Stimulated activated CD4-positive, alpha-beta T cell treated with anti-CD3 and anti-CD28 coated beads, Interleukin-1b, Interleukin-23, amount 100 ng/mL, for 24 hours (primary cell): ENCODE measurements at regions not wholly inside any gene's neighbourhood (a gene's known extent, or its start where the extent isn't known, plus 50 kb on each side); places are given as distances from the start of the nearest gene placed in this dataset.

Experiments used
- DNase-seq, 4 experiments: peaks; one replicate each; pipeline ENCODE4 v3.0.0-alpha.2; 2020; ENCODE audit warnings: low read depth in 4 of 4, low spot score in 1 of 4

- no peak for DNase-seq
These were observed 76.5 kb upstream of the ADGRF1 start for GRCh38 chr6:47118611-47119010.

DNA sequence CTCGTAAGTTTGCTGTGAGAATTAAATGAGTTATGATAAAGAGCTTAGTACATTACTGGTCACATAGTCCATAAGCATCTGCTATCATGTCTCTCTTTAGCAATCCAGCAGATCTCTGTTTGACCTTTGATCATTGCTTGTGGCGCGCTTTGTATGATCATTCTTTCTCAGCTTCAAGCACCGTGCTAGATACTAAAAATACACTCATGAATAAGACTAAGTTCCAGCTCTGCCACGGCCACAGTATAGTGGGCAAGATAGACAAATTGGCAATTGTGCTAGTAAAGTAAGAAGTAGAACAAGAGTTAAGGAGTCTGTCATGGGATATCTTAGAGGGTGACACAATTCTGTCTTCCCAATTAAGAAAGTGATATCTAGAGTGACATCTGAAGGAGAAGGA lies 75.2 kb upstream of the ADGRF1 start:
- DNase-seq: no peak

DNA sequence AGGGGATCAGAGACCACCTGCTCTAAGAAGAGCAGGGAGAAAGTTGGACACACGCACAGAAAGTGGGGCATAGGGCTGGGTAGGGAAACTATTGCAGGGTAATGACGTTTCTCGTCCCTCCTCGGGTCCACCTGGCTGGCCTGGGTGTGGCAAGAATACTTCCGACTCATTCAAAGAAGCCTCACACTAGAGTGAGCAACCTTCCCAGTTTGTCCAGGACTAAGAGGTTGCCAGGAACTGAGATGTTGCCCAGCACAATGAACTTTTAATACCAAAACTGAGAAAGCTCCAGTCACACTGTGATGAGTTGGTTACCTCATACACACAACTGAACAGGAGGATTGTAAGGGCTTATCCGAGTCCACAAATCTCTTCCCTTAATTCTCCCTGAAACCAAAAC lies 74.5 kb upstream of the ADGRF1 start:
- no peak for DNase-seq

GRCh38 chr6:47116086-47116485 lies 74.0 kb upstream of the ADGRF1 start:
- no peak for DNase-seq

DNA sequence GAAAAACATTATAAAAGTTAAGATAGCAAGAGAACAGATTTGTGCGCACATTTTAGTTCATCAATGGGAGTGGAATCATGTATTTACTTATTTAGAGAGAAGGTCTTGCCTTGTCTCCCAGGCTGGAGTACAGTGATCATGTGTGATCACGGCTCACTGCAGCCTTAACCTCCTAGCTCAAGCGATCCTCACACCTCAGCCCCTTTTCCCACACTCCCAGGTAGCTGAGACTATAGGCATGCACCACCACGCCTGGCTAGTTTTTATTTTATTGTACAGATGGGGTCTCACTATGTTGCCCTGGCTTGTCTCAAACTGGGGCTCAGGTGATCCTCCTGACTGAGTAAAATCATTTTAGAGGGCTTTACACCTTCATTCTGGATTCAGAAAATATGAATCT lies 72.3 kb upstream of the ADGRF1 start:
- DNase-seq: no peak

DNA sequence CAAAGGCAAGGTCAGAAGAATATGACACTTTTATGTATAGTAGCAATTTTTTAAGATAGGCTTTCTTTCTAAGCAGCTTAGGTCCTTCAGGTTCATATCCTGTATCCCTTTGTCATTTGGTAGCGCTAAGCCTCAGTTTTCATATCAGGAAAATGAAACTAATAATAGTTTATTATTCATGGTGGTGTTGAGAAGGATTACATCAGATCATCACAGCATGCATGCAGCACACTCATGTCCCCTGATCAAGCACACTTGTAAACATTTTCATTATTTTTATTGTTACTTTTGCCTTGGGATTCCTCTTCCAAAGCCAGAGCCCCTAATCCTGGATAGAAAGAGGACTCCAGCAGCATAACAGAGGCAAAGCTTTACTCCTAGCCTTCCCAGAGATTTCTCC lies 70.2 kb upstream of the ADGRF1 start:
- no peak for DNase-seq

GRCh38 chr6:47111685-47112084 lies 69.6 kb upstream of the ADGRF1 start:
- no peak for DNase-seq

DNA sequence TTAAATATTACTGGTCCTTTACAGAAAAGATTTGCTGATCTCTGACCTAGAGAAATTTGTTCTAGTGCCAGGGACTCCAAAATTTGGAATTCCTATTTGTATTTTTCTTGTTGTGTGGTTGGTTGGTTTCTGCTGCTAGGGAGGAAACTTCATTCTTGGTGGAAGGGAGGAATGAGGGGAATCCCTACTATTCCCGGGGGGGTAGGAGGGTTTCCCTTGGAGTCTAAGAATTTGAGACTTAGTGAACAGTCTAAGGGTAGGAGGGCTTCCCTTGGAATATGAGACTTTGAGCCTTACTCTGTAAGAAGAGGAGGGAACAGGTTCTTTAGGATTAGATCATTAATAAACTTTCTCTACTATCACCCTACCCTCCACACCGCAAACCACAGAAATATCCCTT lies 67.1 kb upstream of the ADGRF1 start:
- DNase-seq: no peak

GRCh38 chr6:47106721-47107197 lies 64.6 kb upstream of the ADGRF1 start:
- DNase-seq: no peak

- DNase-seq: no peak
These were observed 64.1 kb upstream of the ADGRF1 start for GRCh38 chr6:47106216-47106615.

GRCh38 chr6:47105469-47106178 lies 63.5 kb upstream of the ADGRF1 start:
- DNase-seq: no peak

GRCh38 chr6:47103931-47104330 lies 61.8 kb upstream of the ADGRF1 start:
- DNase-seq: no peak

- no peak for DNase-seq
These were observed 60.2 kb upstream of the ADGRF1 start for GRCh38 chr6:47102331-47102730.

DNA sequence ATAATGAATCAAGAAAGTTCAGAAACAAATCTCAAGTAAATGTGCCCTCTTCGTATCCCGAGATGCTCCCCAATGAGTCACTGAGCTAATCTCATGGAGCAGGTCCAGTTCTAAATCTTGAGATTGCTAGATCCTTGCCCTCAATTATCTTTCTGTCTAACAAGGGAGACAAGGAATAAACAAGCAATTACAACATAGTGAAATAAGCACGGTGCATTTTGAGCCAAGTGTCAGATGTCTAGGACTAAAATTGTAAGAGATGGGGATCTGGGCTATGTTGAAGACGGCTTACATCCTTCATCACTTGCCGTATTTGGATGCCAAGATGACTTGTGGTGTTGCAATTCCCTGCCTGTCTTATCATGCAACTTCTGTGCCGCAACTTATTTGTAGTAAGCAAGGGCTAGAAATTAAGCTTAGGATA lies 56.5 kb upstream of the ADGRF1 start:
- DNase-seq: no peak

DNA sequence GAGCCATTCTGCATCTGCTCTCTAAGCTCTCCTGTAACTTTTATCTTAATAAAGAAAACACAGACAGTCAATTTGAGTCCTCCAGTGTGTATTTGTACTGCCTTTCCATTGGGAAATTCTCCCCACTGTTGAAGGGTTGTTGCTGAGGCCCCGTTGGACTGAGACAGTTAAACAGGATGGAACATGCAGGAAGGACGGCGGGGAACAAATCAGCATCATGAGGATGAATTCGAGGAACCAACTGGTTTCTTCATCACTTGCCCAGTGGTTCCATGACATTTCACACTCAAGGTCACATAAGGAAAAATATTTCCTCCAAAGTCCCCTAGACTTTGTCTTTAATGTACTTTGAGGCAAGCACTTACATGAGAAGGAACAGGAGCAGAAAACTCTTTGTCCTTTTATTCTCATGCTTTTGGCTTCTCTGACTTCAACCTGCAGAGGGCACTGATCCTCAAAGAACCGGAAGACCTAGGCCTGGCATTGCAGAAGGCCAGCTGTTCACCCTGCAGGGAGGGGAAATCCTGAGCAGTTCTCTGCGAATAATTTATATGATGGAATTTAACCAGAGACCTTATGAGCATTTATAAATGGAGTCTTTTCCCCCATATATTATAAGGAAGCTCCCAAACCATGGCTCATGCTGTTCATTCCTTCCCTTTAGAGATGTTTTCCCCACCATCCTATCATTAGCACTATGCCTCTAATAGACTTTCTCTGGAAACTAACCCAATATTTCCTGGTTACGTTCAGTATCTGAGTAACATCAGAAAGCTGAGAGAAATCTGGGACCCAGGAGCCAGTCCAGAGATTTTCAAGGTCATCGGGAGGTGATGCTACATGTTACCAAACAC lies 55.2 kb upstream of the ADGRF1 start:
- DNase-seq: peak in 2 of 4 experiments; percentile 4 to 16

DNA sequence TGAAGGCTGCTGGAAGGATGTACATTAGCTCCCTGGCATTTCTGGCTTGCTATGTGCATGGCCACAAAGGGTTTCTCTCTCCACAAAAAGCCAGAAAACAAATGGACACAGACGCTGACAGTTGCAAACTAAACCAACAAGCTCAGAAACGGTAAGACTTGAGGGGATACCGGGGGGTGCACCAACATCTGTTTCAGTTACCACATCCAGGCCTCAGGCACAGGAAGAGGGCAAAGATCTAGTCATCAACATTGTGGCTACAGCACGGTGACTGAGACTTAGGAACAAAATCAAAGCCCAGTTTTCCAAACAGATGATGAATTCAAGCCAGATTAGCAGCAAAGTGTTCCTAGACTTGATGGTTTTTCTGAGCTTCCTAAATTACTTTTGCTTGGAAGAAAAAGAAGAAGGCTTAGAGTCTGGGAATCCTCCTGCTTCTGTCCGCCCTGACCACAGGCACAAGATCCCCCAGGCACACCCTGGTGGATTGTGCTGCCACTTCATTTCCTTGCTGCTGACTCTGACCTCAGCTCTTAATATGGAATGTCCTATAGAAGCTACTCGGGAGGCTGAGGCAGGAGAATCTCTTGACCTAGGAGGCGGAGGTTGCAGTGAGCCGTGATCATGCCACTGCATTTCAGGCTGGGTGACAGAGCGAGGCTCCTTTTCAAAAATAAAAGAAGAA lies 54.2 kb upstream of the ADGRF1 start:
- no peak for DNase-seq

- DNase-seq: no peak
These were observed 52.3 kb upstream of the ADGRF1 start for GRCh38 chr6:47094241-47094925.

DNA sequence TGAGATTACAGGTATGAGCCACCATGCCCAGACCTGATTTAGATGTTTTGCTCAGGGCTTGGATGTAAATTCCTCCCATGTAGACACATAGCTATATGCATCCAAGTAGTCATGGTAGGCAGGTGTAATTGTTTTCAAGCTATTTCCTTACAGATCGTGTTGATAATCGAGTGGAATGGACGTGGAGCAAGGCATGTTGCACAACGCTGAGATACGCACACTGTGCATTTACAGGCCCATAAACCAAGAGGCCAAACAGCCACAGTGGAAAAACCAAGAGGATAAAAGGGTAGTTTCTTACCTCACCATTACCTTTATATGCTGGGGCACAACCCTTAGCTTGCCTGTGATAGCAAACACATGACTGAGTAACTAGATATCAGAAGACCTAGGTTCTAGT lies 51.0 kb upstream of the ADGRF1 start:
- DNase-seq: no peak

DNA sequence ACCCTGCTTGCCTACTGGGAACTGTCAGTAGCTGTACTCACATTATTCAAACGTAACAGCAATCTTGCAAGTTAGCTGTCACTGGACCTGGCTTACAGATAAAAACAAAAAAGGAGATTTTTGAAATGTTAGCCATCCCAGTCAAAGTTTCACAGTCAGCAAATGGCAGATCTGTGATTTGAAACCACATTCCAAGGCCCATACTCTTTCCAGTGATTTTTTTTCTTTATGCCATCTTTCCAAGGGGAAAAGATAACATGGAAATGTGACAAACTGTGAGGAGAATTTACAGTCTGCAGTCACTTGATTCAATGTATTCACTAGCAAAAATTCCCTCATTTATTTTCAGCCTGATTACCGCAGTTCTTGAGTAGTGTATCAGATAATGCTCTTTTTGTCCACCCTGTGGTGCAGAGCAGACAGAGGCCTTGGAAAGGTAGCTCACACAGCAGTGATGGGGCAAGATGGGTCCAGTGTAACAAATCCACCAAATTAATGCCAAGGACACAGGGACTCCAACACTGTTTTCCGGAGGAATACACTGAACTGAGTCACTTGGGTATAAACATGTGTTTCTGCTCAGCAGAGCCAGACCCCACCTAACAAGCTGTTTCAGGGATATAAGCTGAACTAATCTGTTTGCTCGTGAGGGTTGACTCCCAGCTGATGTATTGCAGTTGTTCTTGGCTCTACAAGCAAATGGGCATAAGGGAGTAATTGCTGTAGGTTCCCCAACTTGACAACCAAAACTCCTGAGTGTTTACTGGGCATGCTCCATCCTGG lies 49.9 kb upstream of the ADGRF1 start:
- no peak for DNase-seq
